ENCODE measurements at regions not wholly inside any gene's neighbourhood (a gene's known extent, or its start where the extent isn't known, plus 50 kb on each side); places are given as distances from the start of the nearest gene placed in this dataset.

GRCh38 chr2:224210286-224211180 is 171.4 kb upstream of the SERPINE2 start:
- H3K79me2 ChIP-seq: no peaks in the 10 kb centered on the region
- TF ChIP-seq CTCF (IDR thresholded peaks at IDR 0.05): no peak
- H3K4me3 ChIP-seq (ENCODE audit: low read depth, low read length): no peak overlapping the region
- no peaks in the 10 kb centered on the region for H3K4me1 ChIP-seq
- H3K36me3 ChIP-seq (ENCODE audit: control insufficient read depth, insufficient read depth, low read length): no peaks in the 10 kb centered on the region
- H3K9ac ChIP-seq: no peak overlapping the region
- no peak overlapping the region for H3K27ac ChIP-seq
- H2AFZ ChIP-seq: no peak overlapping the region
- H3K27me3 ChIP-seq (ENCODE audit: control insufficient read depth, insufficient read depth, low read length): no peaks in the 10 kb centered on the region
- H3K4me2 ChIP-seq (ENCODE audit: low read length): no peak overlapping the region
- no peaks in the 10 kb centered on the region for H3K9me3 ChIP-seq (ENCODE audit: control insufficient read depth, low read length)

DNA sequence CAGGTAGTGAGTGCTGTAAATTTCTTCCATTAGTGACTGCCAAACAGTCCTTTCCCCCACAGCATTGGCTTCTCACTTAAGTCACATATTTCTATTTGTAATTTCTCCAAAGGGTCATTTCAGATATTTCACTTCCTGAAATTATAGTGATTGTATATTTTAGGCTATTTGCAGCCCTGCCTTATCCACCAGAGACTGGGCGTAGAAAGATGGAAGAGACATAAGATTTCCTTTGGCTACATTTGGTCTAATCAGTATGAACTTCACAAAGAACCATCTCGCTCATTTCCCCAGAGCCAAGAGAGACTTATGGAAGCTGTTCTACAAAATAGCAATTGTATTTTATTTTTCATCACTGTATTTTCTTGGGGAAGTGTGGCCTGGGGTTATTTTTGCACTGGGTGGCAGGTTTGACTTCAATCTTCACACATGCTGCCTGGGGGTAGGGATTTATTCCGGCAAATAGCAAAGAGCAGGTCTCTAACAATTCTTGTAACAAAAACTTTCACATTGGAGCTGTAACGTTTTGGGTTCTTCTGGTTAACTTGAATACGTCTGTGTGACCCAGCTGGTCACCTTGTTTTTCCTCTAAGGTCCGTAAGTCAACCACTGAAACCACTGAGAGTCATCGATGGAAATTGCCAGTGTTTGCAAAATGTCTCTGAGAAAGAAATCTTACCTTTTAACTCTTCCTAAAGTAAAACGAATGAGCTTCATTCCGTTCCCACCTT is 170.6 kb upstream of the SERPINE2 start:
- Histone ChIP-seq H3K4me2 (ENCODE audit: low read length) (no peak overlapping the region), H3K36me3 (ENCODE audit: control insufficient read depth, insufficient read depth, low read length) (no peaks in the 10 kb centered on the region), H3K27ac (no peak overlapping the region), H3K79me2 (no peaks in the 10 kb centered on the region), H3K27me3 (ENCODE audit: control insufficient read depth, insufficient read depth, low read length) (no peaks in the 10 kb centered on the region), H3K4me3 (ENCODE audit: low read depth, low read length) (no peak overlapping the region), H3K9me3 (ENCODE audit: control insufficient read depth, low read length) (no peaks in the 10 kb centered on the region), H2AFZ (no peak overlapping the region), H3K9ac (no peak overlapping the region), H3K4me1 (no peaks in the 10 kb centered on the region)
- no peak for TF ChIP-seq CTCF (IDR thresholded peaks at IDR 0.05)

DNA sequence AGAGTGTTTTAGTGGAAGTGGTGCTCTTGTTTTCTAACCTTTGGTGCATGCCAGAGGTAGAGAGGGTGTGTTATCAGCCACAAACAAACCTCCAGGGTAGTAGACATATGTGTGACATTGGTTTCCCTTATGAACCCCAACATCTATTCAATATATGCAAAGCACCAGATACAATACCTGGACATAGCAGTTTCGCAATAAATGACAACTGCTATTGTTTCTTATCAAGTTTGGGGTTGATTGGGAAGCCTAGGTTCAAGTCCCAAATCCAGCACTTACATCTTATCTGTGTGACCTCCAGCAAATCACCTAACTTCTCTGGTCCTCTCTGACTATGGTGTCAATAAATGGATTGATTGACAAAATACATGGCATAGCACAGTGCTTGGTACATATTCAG is 169.4 kb upstream of the SERPINE2 start:
- no peaks in the 10 kb centered on the region for H3K27me3 ChIP-seq (ENCODE audit: control insufficient read depth, insufficient read depth, low read length)
- no peak overlapping the region for H3K4me2 ChIP-seq (ENCODE audit: low read length)
- no peak for TF ChIP-seq CTCF (IDR thresholded peaks at IDR 0.05)
- H3K4me3 ChIP-seq (ENCODE audit: low read depth, low read length): no peak overlapping the region
- H3K36me3 ChIP-seq (ENCODE audit: control insufficient read depth, insufficient read depth, low read length): no peaks in the 10 kb centered on the region
- H3K79me2 ChIP-seq: no peaks in the 10 kb centered on the region
- no peak overlapping the region for H3K27ac ChIP-seq
- no peak overlapping the region for H2AFZ ChIP-seq
- H3K9ac ChIP-seq: no peak overlapping the region
- H3K9me3 ChIP-seq (ENCODE audit: control insufficient read depth, low read length): no peaks in the 10 kb centered on the region
- H3K4me1 ChIP-seq: no peaks in the 10 kb centered on the region

- no peak overlapping the region for H3K4me3 ChIP-seq (ENCODE audit: low read depth, low read length)
- H3K9ac ChIP-seq: no peak overlapping the region
- no peak overlapping the region for H2AFZ ChIP-seq
- H3K9me3 ChIP-seq (ENCODE audit: control insufficient read depth, low read length): no peaks in the 10 kb centered on the region
- no peaks in the 10 kb centered on the region for H3K4me1 ChIP-seq
- H3K4me2 ChIP-seq (ENCODE audit: low read length): no peak overlapping the region
- no peaks in the 10 kb centered on the region for H3K36me3 ChIP-seq (ENCODE audit: control insufficient read depth, insufficient read depth, low read length)
- TF ChIP-seq CTCF (IDR thresholded peaks at IDR 0.05): no peak
- H3K79me2 ChIP-seq: no peaks in the 10 kb centered on the region
- no peaks in the 10 kb centered on the region for H3K27me3 ChIP-seq (ENCODE audit: control insufficient read depth, insufficient read depth, low read length)
- no peak overlapping the region for H3K27ac ChIP-seq
These were observed 168.9 kb upstream of the SERPINE2 start for GRCh38 chr2:224208007-224208406.

Data from parathyroid adenoma (tissue), 2 donors.